Neuron (in vitro differentiated cells): ENCODE measurements at regions not wholly inside any gene's neighbourhood (a gene's known extent, or its start where the extent isn't known, plus 50 kb on each side); places are given as distances from the start of the nearest gene placed in this dataset.

Experiments used
- H2AFZ ChIP-seq: one replicate; pipeline ENCODE4 v1.6.1; 2013; ENCODE audit warnings: low read depth, mild to moderate bottlenecking, inconsistent platforms, low read length, moderate library complexity
- H3K27me3 ChIP-seq: one replicate; pipeline ENCODE4 v1.6.1; 2013; ENCODE audit warnings: low read length; ENCODE audit not compliant: insufficient read depth
- H3K36me3 ChIP-seq: one replicate; pipeline ENCODE4 v1.6.1; 2013; ENCODE audit warnings: low read length; ENCODE audit not compliant: insufficient read depth
- H3K4me1 ChIP-seq: one replicate; pipeline ENCODE4 v1.6.1; 2013; ENCODE audit warnings: low read length; ENCODE audit not compliant: insufficient read depth
- H3K4me3 ChIP-seq: 2 replicates; pipeline ENCODE4 v1.5.1; 2013; ENCODE audit warnings: mild to moderate bottlenecking, low read length, moderate library complexity
- H3K9me3 ChIP-seq: one replicate; pipeline ENCODE4 v1.6.1; 2013; ENCODE audit warnings: low read length

GRCh38 chr5:8012131-8012977 is 143.4 kb downstream of the MTRR start:
- H3K4me3 ChIP-seq, result no peak overlapping the region
- H2AFZ ChIP-seq, result no peak overlapping the region
- H3K27me3 ChIP-seq, result no peaks in the 10 kb centered on the region
- no peaks in the 10 kb centered on the region for H3K9me3 ChIP-seq
- H3K4me1 ChIP-seq, result no peaks in the 10 kb centered on the region
- no peaks in the 10 kb centered on the region for H3K36me3 ChIP-seq

GRCh38 chr5:8013948-8014710 is 145.2 kb downstream of the MTRR start:
- Histone ChIP-seq H3K27me3 (no peaks in the 10 kb centered on the region), H2AFZ (no peak overlapping the region), H3K9me3 (no peaks in the 10 kb centered on the region), H3K4me3 (no peak overlapping the region), H3K36me3 (no peaks in the 10 kb centered on the region), H3K4me1 (no peaks in the 10 kb centered on the region)

GRCh38 chr5:8019719-8020218 is 150.8 kb downstream of the MTRR start:
- H3K27me3 ChIP-seq, result no peaks in the 10 kb centered on the region
- no peak overlapping the region for H3K4me3 ChIP-seq
- no peak overlapping the region for H2AFZ ChIP-seq
- no peaks in the 10 kb centered on the region for H3K4me1 ChIP-seq
- H3K9me3 ChIP-seq, result no peaks in the 10 kb centered on the region
- no peaks in the 10 kb centered on the region for H3K36me3 ChIP-seq

- Histone ChIP-seq H3K27me3 (no peaks in the 10 kb centered on the region), H3K36me3 (no peaks in the 10 kb centered on the region), H2AFZ (no peak overlapping the region), H3K9me3 (no peaks in the 10 kb centered on the region), H3K4me3 (no peak overlapping the region), H3K4me1 (no peaks in the 10 kb centered on the region)
Observed at GRCh38 chr5:8020861-8021514, 152.0 kb downstream of the MTRR start.

- Histone ChIP-seq H3K4me1 (no peaks in the 10 kb centered on the region), H3K27me3 (no peaks in the 10 kb centered on the region)
Observed at GRCh38 chr5:8028243-8028642, 159.3 kb downstream of the MTRR start.

GRCh38 chr5:8033261-8033660 is 164.3 kb downstream of the MTRR start:
- Histone ChIP-seq H3K4me3 (no peak overlapping the region), H3K9me3 (no peaks in the 10 kb centered on the region), H3K27me3 (no peaks in the 10 kb centered on the region), H3K36me3 (no peaks in the 10 kb centered on the region), H3K4me1 (no peaks in the 10 kb centered on the region), H2AFZ (no peak overlapping the region)

More at GRCh38 chr5:8028243-8028642, 159.3 kb downstream of the MTRR start:
- Histone ChIP-seq H2AFZ (no peak overlapping the region), H3K9me3 (no peaks in the 10 kb centered on the region), H3K36me3 (no peaks in the 10 kb centered on the region), H3K4me3 (no peak overlapping the region)

- H3K4me1 ChIP-seq, result no peaks in the 10 kb centered on the region
- no peaks in the 10 kb centered on the region for H3K9me3 ChIP-seq
- no peaks in the 10 kb centered on the region for H3K36me3 ChIP-seq
- H3K4me3 ChIP-seq, result no peak overlapping the region
- no peaks in the 10 kb centered on the region for H3K27me3 ChIP-seq
- no peak overlapping the region for H2AFZ ChIP-seq
Observed at GRCh38 chr5:8034852-8035251, 165.9 kb downstream of the MTRR start.

- Histone ChIP-seq H3K36me3 (no peaks in the 10 kb centered on the region), H2AFZ (no peak overlapping the region), H3K27me3 (no peaks in the 10 kb centered on the region), H3K4me3 (no peak overlapping the region), H3K4me1 (no peaks in the 10 kb centered on the region), H3K9me3 (no peaks in the 10 kb centered on the region)
Observed at GRCh38 chr5:8048920-8049319, 180.0 kb downstream of the MTRR start.

- H3K4me1 ChIP-seq, result no peaks in the 10 kb centered on the region
- no peaks in the 10 kb centered on the region for H3K36me3 ChIP-seq
- no peaks in the 10 kb centered on the region for H3K9me3 ChIP-seq
- no peak overlapping the region for H2AFZ ChIP-seq
- no peaks in the 10 kb centered on the region for H3K27me3 ChIP-seq
- H3K4me3 ChIP-seq, result no peak overlapping the region
Observed at GRCh38 chr5:8050616-8051175, 181.7 kb downstream of the MTRR start.

- no peaks in the 10 kb centered on the region for H3K9me3 ChIP-seq
- H3K4me1 ChIP-seq, result no peaks in the 10 kb centered on the region
- H2AFZ ChIP-seq, result no peak overlapping the region
- H3K27me3 ChIP-seq, result no peaks in the 10 kb centered on the region
- H3K36me3 ChIP-seq, result no peaks in the 10 kb centered on the region
- no peak overlapping the region for H3K4me3 ChIP-seq
Observed at GRCh38 chr5:8053270-8053669, 184.3 kb downstream of the MTRR start.

- no peak overlapping the region for H2AFZ ChIP-seq
Observed at GRCh38 chr5:8057769-8058168, 188.8 kb downstream of the MTRR start.

GRCh38 chr5:8058616-8059190 is 189.8 kb downstream of the MTRR start:
- H3K4me1 ChIP-seq, result no peaks in the 10 kb centered on the region
- H2AFZ ChIP-seq, result no peak overlapping the region
- no peak overlapping the region for H3K4me3 ChIP-seq
- H3K27me3 ChIP-seq, result no peaks in the 10 kb centered on the region
- H3K36me3 ChIP-seq, result no peaks in the 10 kb centered on the region
- H3K9me3 ChIP-seq, result no peaks in the 10 kb centered on the region

More at GRCh38 chr5:8057769-8058168, 188.8 kb downstream of the MTRR start:
- H3K4me3 ChIP-seq, result no peak overlapping the region
- no peaks in the 10 kb centered on the region for H3K36me3 ChIP-seq
- no peaks in the 10 kb centered on the region for H3K9me3 ChIP-seq
- no peaks in the 10 kb centered on the region for H3K4me1 ChIP-seq
- H3K27me3 ChIP-seq, result no peaks in the 10 kb centered on the region
